KMS-11 (cell line): ENCODE measurements at regions not wholly inside any gene's neighbourhood (a gene's known extent, or its start where the extent isn't known, plus 50 kb on each side); places are given as distances from the start of the nearest gene placed in this dataset.
"Not testable (repeated sequence)": the region's sequence is repeated elsewhere in the genome, so short reads cannot be mapped to it uniquely, and the experiment has no call there.

Source experiments
- H2AFZ ChIP-seq: fragments of 200-600 bp; sonication (generic); 2 replicates; pipeline ENCODE4 v1.6.1; 2016; ENCODE audit warnings: antibody characterized with exemption, mixed run types, low read depth
- H3K27ac ChIP-seq: fragments of 200-600 bp; sonication (generic); 2 replicates; pipeline ENCODE4 v1.6.1; 2016; ENCODE audit warnings: mild to moderate bottlenecking, mixed run types
- H3K27me3 ChIP-seq: fragments of 200-600 bp; sonication (generic); 2 replicates; pipeline ENCODE4 v1.6.1; 2017; ENCODE audit warnings: mild to moderate bottlenecking, low read depth, mixed run types, moderate library complexity; ENCODE audit not compliant: insufficient read depth
- H3K36me3 ChIP-seq: fragments of 200-600 bp; sonication (generic); 2 replicates; pipeline ENCODE4 v1.6.1; 2017; ENCODE audit warnings: mild to moderate bottlenecking, mixed run types; ENCODE audit not compliant: insufficient read depth
- H3K4me1 ChIP-seq: fragments of 200-600 bp; sonication (generic); 2 replicates; pipeline ENCODE4 v1.6.1; 2016; ENCODE audit warnings: mild to moderate bottlenecking, low read depth, mixed run types; ENCODE audit not compliant: poor library complexity, severe bottlenecking
- H3K4me2 ChIP-seq: fragments of 200-600 bp; sonication (generic); 2 replicates; pipeline ENCODE4 v1.7.0; 2016; ENCODE audit warnings: mild to moderate bottlenecking, mixed run types
- H3K4me3 ChIP-seq: fragments of 200-600 bp; sonication (generic); IDR thresholded peaks from 2 replicates; pipeline ENCODE4 v1.6.1; 2017; ENCODE audit warnings: low read depth, low read length, mixed read lengths; ENCODE audit not compliant: insufficient read depth
- H3K79me2 ChIP-seq: fragments of 200-600 bp; sonication (generic); 2 replicates; pipeline ENCODE4 v1.6.1; 2016; ENCODE audit warnings: low read depth, mixed run types; ENCODE audit not compliant: insufficient read depth
- H3K9ac ChIP-seq: fragments of 200-600 bp; sonication (generic); 2 replicates; pipeline ENCODE4 v1.6.1; 2016; ENCODE audit warnings: mild to moderate bottlenecking, mixed run types
- H4K20me1 ChIP-seq: fragments of 200-600 bp; sonication (generic); 2 replicates; pipeline ENCODE4 v1.6.1; 2016; ENCODE audit warnings: mild to moderate bottlenecking, mixed run types; ENCODE audit not compliant: insufficient read depth
- CTCF ChIP-seq: fragments of 200-600 bp; sonication (generic); conservative IDR thresholded peaks from 2 replicates; pipeline ENCODE4 v1.6.1; 2017; ENCODE audit warnings: low read depth, mild to moderate bottlenecking, antibody characterized with exemption, low read length, moderate library complexity, mixed read lengths

GRCh38 chr7:115319541-115319940 lies 397.6 kb downstream of the MDFIC start:
- Histone ChIP-seq H3K79me2 (no peaks in the 10 kb centered on the region), H4K20me1 (no peaks in the 10 kb centered on the region), H3K36me3 (no peaks in the 10 kb centered on the region), H3K27ac (no peak overlapping the region), H2AFZ (no peak overlapping the region), H3K4me1 (no peaks in the 10 kb centered on the region), H3K9ac (no peak overlapping the region), H3K27me3 (no peaks in the 10 kb centered on the region), H3K4me2 (no peak overlapping the region), H3K4me3 (no peak overlapping the region)
- no peak for TF ChIP-seq CTCF

- not testable (repeated sequence) for H3K4me2 ChIP-seq, H4K20me1 ChIP-seq, H3K4me3 ChIP-seq, H3K36me3 ChIP-seq, H3K9ac ChIP-seq, H3K79me2 ChIP-seq, H3K4me1 ChIP-seq, H3K27ac ChIP-seq, H2AFZ ChIP-seq, H3K27me3 ChIP-seq
Observed at GRCh38 chr7:115310316-115310715, 388.4 kb downstream of the MDFIC start.

- Histone ChIP-seq H3K79me2 (no peaks in the 10 kb centered on the region), H3K4me2 (no peak overlapping the region), H3K27ac (no peak overlapping the region), H3K27me3 (no peaks in the 10 kb centered on the region), H3K4me1 (no peaks in the 10 kb centered on the region), H4K20me1 (no peaks in the 10 kb centered on the region), H3K9ac (no peak overlapping the region), H2AFZ (no peak overlapping the region), H3K4me3 (no peak overlapping the region), H3K36me3 (no peaks in the 10 kb centered on the region)
- TF ChIP-seq CTCF: no peak
Observed at GRCh38 chr7:115306586-115306985, 384.7 kb downstream of the MDFIC start.

GRCh38 chr7:115300231-115300870 lies 378.5 kb downstream of the MDFIC start:
- H2AFZ ChIP-seq: no peak overlapping the region
- H3K4me1 ChIP-seq: no peaks in the 10 kb centered on the region
- H3K4me3 ChIP-seq: no peak overlapping the region
- H3K36me3 ChIP-seq: no peaks in the 10 kb centered on the region
- H3K79me2 ChIP-seq: no peaks in the 10 kb centered on the region
- no peak overlapping the region for H3K27ac ChIP-seq
- H3K9ac ChIP-seq: no peak overlapping the region
- no peaks in the 10 kb centered on the region for H4K20me1 ChIP-seq
- no peaks in the 10 kb centered on the region for H3K27me3 ChIP-seq
- H3K4me2 ChIP-seq: no peak overlapping the region
- no peak for TF ChIP-seq CTCF

- Histone ChIP-seq H3K79me2 (no peaks in the 10 kb centered on the region), H3K4me2 (no peak overlapping the region), H3K27ac (no peak overlapping the region), H2AFZ (no peak overlapping the region), H3K4me3 (no peak overlapping the region), H3K27me3 (no peaks in the 10 kb centered on the region), H3K4me1 (no peaks in the 10 kb centered on the region), H3K36me3 (no peaks in the 10 kb centered on the region), H3K9ac (no peak overlapping the region), H4K20me1 (no peaks in the 10 kb centered on the region)
- TF ChIP-seq CTCF: no peak
Observed at GRCh38 chr7:115299397-115300037, 377.6 kb downstream of the MDFIC start.
